H1 (cell line): ENCODE measurements at regions not wholly inside any gene's neighbourhood (a gene's known extent, or its start where the extent isn't known, plus 50 kb on each side); places are given as distances from the start of the nearest gene placed in this dataset.

Experiments
- CTCF ChIA-PET: fragments of 300-600 bp; sonication (Branson Sonifier 250); formaldehyde crosslinking; loops from one replicate; lab custom pipeline; 2021; ENCODE audit not compliant: partially characterized antibody; lab: Charles Lee
- POLR2A ChIA-PET: fragments of 300-600 bp; sonication (Branson Sonifier 250); formaldehyde crosslinking; loops from one replicate; lab custom pipeline; 2021; ENCODE audit warnings: inconsistent platforms; ENCODE audit not compliant: partially characterized antibody; lab: Charles Lee
- DNase-seq, 2 experiments: peaks; one replicate each; pipeline versions ENCODE4 v3.0.0 to v3.0.0-alpha.2; 2010 to 2022; ENCODE audit warnings: low spot score in 2 of 2, low read depth in 1 of 2, mixed read lengths in 1 of 2
- FAIRE-seq: peaks from 2 replicates; lab custom pipeline; 2011; peaks lifted over from hg19 to GRCh38; lab: Jason Lieb, UNC
- H2AFZ ChIP-seq: 2 replicates; pipeline ENCODE4 v1.8.1; 2012; ENCODE audit warnings: low read length, inconsistent platforms
- H2AK5ac ChIP-seq: 2 replicates; pipeline ENCODE4 v1.6.1; 2013; ENCODE audit warnings: low read depth, low read length
- H2BK120ac ChIP-seq: replicated peaks from 2 replicates; pipeline ENCODE3; 2013; ENCODE audit warnings: low read depth, low read length, inconsistent platforms
- H2BK12ac ChIP-seq: 2 replicates; pipeline ENCODE4 v1.6.1; 2013; ENCODE audit warnings: low read depth, low read length
- H2BK15ac ChIP-seq: 2 replicates; pipeline ENCODE4 v1.6.1; 2013; ENCODE audit warnings: low read length
- H2BK20ac ChIP-seq: 2 replicates; pipeline ENCODE4 v1.6.1; 2013; ENCODE audit warnings: low read length
- H2BK5ac ChIP-seq: 2 replicates; pipeline ENCODE4 v1.6.1; 2013; ENCODE audit warnings: low read depth, low read length
- H3K14ac ChIP-seq: 2 replicates; pipeline ENCODE4 v1.6.1; 2013; ENCODE audit warnings: inconsistent platforms; ENCODE audit not compliant: insufficient read length
- H3K18ac ChIP-seq: 2 replicates; pipeline ENCODE4 v1.6.1; 2013; ENCODE audit warnings: low read length; ENCODE audit errors: extremely low read depth
- H3K23ac ChIP-seq: 2 replicates; pipeline ENCODE4 v1.6.1; 2013; ENCODE audit warnings: inconsistent platforms; ENCODE audit not compliant: insufficient read length
- H3K23me2 ChIP-seq: 2 replicates; pipeline ENCODE4 v1.6.1; 2013; ENCODE audit warnings: low read depth, low read length
- H3K27ac ChIP-seq: 2 replicates; pipeline ENCODE4 v1.6.1; 2011; ENCODE audit warnings: low read depth, low read length, inconsistent platforms
- H3K27me3 ChIP-seq, 4 experiments: replicated peaks in 1 of 4; 1 replicate in 1 of 4; 2 replicates in 3 of 4; pipeline versions ENCODE4 v1.6.1 to v1.8.1; 2011 to 2013; ENCODE audit warnings: low read length in 3 of 4, mild to moderate bottlenecking in 3 of 4, inconsistent platforms in 2 of 4, mixed read lengths in 2 of 4, moderate library complexity in 1 of 4; ENCODE audit not compliant: control insufficient read depth in 3 of 4, insufficient read depth in 3 of 4; ENCODE audit errors: extremely low read depth in 1 of 4
- H3K36me3 ChIP-seq, 4 experiments: 2 replicates each; pipeline versions ENCODE4 v1.6.1 to v1.8.1; 2011 to 2013; ENCODE audit warnings: mild to moderate bottlenecking in 4 of 4, low read length in 3 of 4, moderate library complexity in 2 of 4, control low read depth in 1 of 4, inconsistent platforms in 1 of 4; ENCODE audit not compliant: insufficient read depth in 4 of 4, control insufficient read depth in 2 of 4
- H3K4ac ChIP-seq: replicated peaks from 2 replicates; pipeline ENCODE3; 2013; ENCODE audit warnings: low read length, low read depth, mixed read lengths, inconsistent platforms; ENCODE audit not compliant: insufficient read length
- H3K4me1 ChIP-seq, 4 experiments: replicated peaks in 1 of 4; 1 replicate in 1 of 4; 2 replicates in 3 of 4; pipeline versions ENCODE4 v1.6.1 to v1.8.1; 2011 to 2013; ENCODE audit warnings: low read length in 3 of 4, inconsistent platforms in 2 of 4, mixed read lengths in 1 of 4; ENCODE audit not compliant: insufficient read depth in 4 of 4, control insufficient read depth in 3 of 4
- H3K4me2 ChIP-seq, 2 experiments: 2 replicates each; pipeline versions ENCODE4 v1.6.1 to v1.8.1; 2011 to 2013; ENCODE audit warnings: low read depth in 2 of 2, low read length in 2 of 2, control low read depth in 1 of 2, inconsistent platforms in 1 of 2, mild to moderate bottlenecking in 1 of 2; ENCODE audit not compliant: insufficient read depth in 1 of 2
- H3K4me3 ChIP-seq, 4 experiments: fragments of 200-600, 300-600 bp in 1 of 4; sonication (generic), shearing (Covaris generic), sonication (Bioruptor Twin) in 1 of 4; 2 replicates each; pipeline versions ENCODE4 v1.5.1 to v1.8.1; 2011 to 2016; ENCODE audit warnings: low read length in 4 of 4, low read depth in 3 of 4, control low read depth in 2 of 4, inconsistent platforms in 2 of 4, mild to moderate bottlenecking in 2 of 4, mixed read lengths in 1 of 4, moderate library complexity in 1 of 4; ENCODE audit not compliant: insufficient read depth in 2 of 4; ENCODE audit errors: extremely low read depth in 1 of 4
- H3K56ac ChIP-seq: replicated peaks from 2 replicates; pipeline ENCODE3; 2013; ENCODE audit warnings: low read depth, mild to moderate bottlenecking, mixed read lengths, low read length, inconsistent platforms; ENCODE audit not compliant: insufficient read length
- H3K79me1 ChIP-seq: 2 replicates; pipeline ENCODE4 v1.6.1; 2013; ENCODE audit warnings: low read depth, low read length, control low read depth
- H3K79me2 ChIP-seq, 2 experiments: 2 replicates each; pipeline versions ENCODE4 v1.6.1 to v1.8.1; 2012 to 2013; ENCODE audit warnings: low read length in 2 of 2, mild to moderate bottlenecking in 2 of 2, inconsistent platforms in 1 of 2; ENCODE audit not compliant: insufficient read depth in 2 of 2, control insufficient read depth in 1 of 2
- H3K9ac ChIP-seq, 4 experiments: replicated peaks in 1 of 4; 1 replicate in 1 of 4; 2 replicates in 3 of 4; pipeline versions ENCODE4 v1.6.1 to v1.8.1; 2011 to 2013; ENCODE audit warnings: low read depth in 3 of 4, low read length in 3 of 4, control low read depth in 2 of 4, mild to moderate bottlenecking in 2 of 4, moderate library complexity in 2 of 4, inconsistent platforms in 1 of 4; ENCODE audit errors: extremely low read depth in 1 of 4
- H3K9me3 ChIP-seq, 2 experiments: 2 replicates each; pipeline versions ENCODE4 v1.6.1 to v1.8.1; 2012 to 2013; ENCODE audit warnings: mild to moderate bottlenecking in 2 of 2, moderate library complexity in 2 of 2, control low read depth in 1 of 2, inconsistent platforms in 1 of 2, low read depth in 1 of 2, low read length in 1 of 2, mixed read lengths in 1 of 2; ENCODE audit not compliant: insufficient read depth in 2 of 2
- H4K20me1 ChIP-seq, 2 experiments: replicated peaks in 1 of 2; 2 replicates each; pipeline versions ENCODE3 to v1.8.1; 2011 to 2013; ENCODE audit warnings: inconsistent platforms in 2 of 2, low read length in 2 of 2, mild to moderate bottlenecking in 1 of 2; ENCODE audit not compliant: insufficient read depth in 2 of 2, control insufficient read depth in 1 of 2
- H4K5ac ChIP-seq: 2 replicates; pipeline ENCODE4 v1.6.1; 2013; ENCODE audit warnings: low read length, low read depth, mixed read lengths, inconsistent platforms; ENCODE audit not compliant: insufficient read length
- H4K8ac ChIP-seq: 2 replicates; pipeline ENCODE4 v1.8.0; 2013; ENCODE audit warnings: mild to moderate bottlenecking, moderate library complexity, low read length, inconsistent platforms; ENCODE audit not compliant: insufficient read depth; ENCODE audit errors: extremely low read depth
- H4K91ac ChIP-seq: replicated peaks from 2 replicates; pipeline ENCODE3; 2013; ENCODE audit warnings: low read length, mixed read lengths, inconsistent platforms; ENCODE audit not compliant: insufficient read length
- BACH1 ChIP-seq: IDR thresholded peaks from 2 replicates; pipeline ENCODE4 v1.6.1; 2012; ENCODE audit warnings: low read length, improper control_type of control experiment
- EZH2 ChIP-seq: fragments of 200-600 bp; sonication (generic); IDR thresholded peaks from 2 replicates; pipeline ENCODE4 v1.7.1; 2012; ENCODE audit warnings: low read depth, mild to moderate bottlenecking, moderate library complexity, low read length, inconsistent platforms; ENCODE audit not compliant: severe bottlenecking
- KDM4A ChIP-seq: IDR thresholded peaks from one replicate; pipeline ENCODE4 v1.7.1; 2012; ENCODE audit warnings: low read depth, mild to moderate bottlenecking, moderate library complexity, low read length, inconsistent platforms; ENCODE audit not compliant: severe bottlenecking
- KDM5A ChIP-seq: fragments of 200-600 bp; IDR thresholded peaks from 2 replicates; pipeline ENCODE4 v1.7.1; 2012; ENCODE audit warnings: mild to moderate bottlenecking, low read length, inconsistent platforms, mixed read lengths
- MAFK ChIP-seq: IDR thresholded peaks from 2 replicates; pipeline ENCODE4 v1.6.1; 2012; ENCODE audit warnings: low read depth, mild to moderate bottlenecking, improper control_type of control experiment, low read length
- POU5F1 ChIP-seq: IDR thresholded peaks from 2 replicates; pipeline ENCODE4 v1.6.1; 2011; ENCODE audit warnings: low read depth, mild to moderate bottlenecking, low read length, moderate library complexity
- RXRA ChIP-seq: IDR thresholded peaks from 2 replicates; pipeline ENCODE4 v1.6.1; 2011; ENCODE audit warnings: low read depth, mild to moderate bottlenecking, low read length, moderate library complexity; ENCODE audit not compliant: insufficient read depth
- SAP30 ChIP-seq: fragments of 300-600 bp; sonication (generic); IDR thresholded peaks from 2 replicates; pipeline ENCODE4 v1.7.1; 2012; ENCODE audit warnings: low read length, moderate library complexity, mild to moderate bottlenecking, inconsistent platforms; ENCODE audit not compliant: insufficient read depth, insufficient replicate concordance
- SP1 ChIP-seq: IDR thresholded peaks from 2 replicates; pipeline ENCODE4 v1.6.1; 2011; ENCODE audit warnings: low read depth, low read length
- SRF ChIP-seq: IDR thresholded peaks from 2 replicates; pipeline ENCODE4 v1.6.1; 2011; ENCODE audit warnings: mild to moderate bottlenecking, low read depth, low read length, moderate library complexity
- TAF7 ChIP-seq: optimal IDR thresholded peaks from 2 replicates; pipeline ENCODE3; 2011; ENCODE audit warnings: low read depth, mild to moderate bottlenecking, inconsistent platforms, low read length, moderate library complexity, borderline replicate concordance
- TCF12 ChIP-seq: IDR thresholded peaks from 2 replicates; pipeline ENCODE4 v1.6.1; 2011; ENCODE audit warnings: low read depth, mild to moderate bottlenecking, low read length
- WGBS, 2 experiments: shearing (Covaris generic) in 1 of 2; methylation state at CpG; one replicate each; pipeline versions ENCODE4 v1.1.6 to v1.1.7; 2013 to 2015; ENCODE audit warnings: low lambda C conversion rate in 2 of 2, mixed read lengths in 2 of 2, inconsistent platforms in 1 of 2, low coverage in 1 of 2, missing lambda C conversion rate in 1 of 2; ENCODE audit not compliant: insufficient replicate concordance in 2 of 2, insufficient coverage in 1 of 2, insufficient read length in 1 of 2; ENCODE audit errors: extremely low coverage in 1 of 2, missing lambda C conversion rate in 1 of 2; 5-methylcytosine and 5-hydroxymethylcytosine counted together
- TF ChIP-seq, protein P1 (sequence below): IDR thresholded peaks from 2 replicates; pipeline ENCODE4 v1.6.1; 2011; ENCODE audit warnings: low read depth, mild to moderate bottlenecking, low read length; ENCODE audit not compliant: insufficient read depth
- TF ChIP-seq, protein P2 (sequence below): IDR thresholded peaks from 2 replicates; pipeline ENCODE4 v1.6.1; 2012; ENCODE audit warnings: inconsistent platforms

DNA sequence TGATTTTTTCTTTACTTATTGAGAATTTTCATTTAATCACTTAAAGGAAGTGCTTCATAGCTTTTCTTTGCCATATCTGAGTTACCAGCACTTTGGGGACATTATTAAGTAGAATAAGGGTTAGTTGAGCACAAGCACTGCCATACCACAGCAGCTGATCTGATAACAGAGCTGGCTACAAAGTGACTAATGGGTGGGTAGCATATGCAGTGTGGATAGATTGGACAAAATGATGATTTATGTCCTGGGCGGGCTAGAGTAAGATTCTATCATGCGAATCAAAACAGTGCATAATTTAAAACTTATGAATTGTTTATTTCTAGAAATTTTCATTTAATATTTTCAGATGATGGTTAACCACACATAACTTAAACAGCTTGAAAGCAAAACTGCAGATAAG, 102.2 kb upstream of the SNX7 start:
- Histone ChIP-seq H2AFZ (no peak overlapping the region), H2BK20ac (no peak overlapping the region), H3K9ac (no peak overlapping the region), H3K79me1 (no peaks in the 10 kb centered on the region), H2BK12ac (no peak overlapping the region), H4K8ac (no peak overlapping the region), H3K56ac (no peak overlapping the region), H2BK15ac (no peak overlapping the region), H2BK5ac (no peak overlapping the region), H3K9me3 (peaks cover 22 to 25% of the 10 kb centered on the region in 2 experiments), H2AK5ac (no peak overlapping the region), H3K27ac (no peak overlapping the region), H3K18ac (no peak overlapping the region), H4K5ac (no peak overlapping the region), H4K91ac (no peak overlapping the region), H3K23me2 (no peaks in the 10 kb centered on the region), H2BK120ac (no peak overlapping the region), H3K79me2 (no peaks in the 10 kb centered on the region), H3K4me2 (no peak overlapping the region), H3K27me3 (no peaks in the 10 kb centered on the region), H3K14ac (no peak overlapping the region), H3K36me3 (peaks cover 0 to 5% (median 0%) of the 10 kb centered on the region in 4 experiments; a peak in 1 of 8 replicates), H3K23ac (no peak overlapping the region), H3K4me3 (no peak overlapping the region), H3K4me1 (no peaks in the 10 kb centered on the region), H4K20me1 (no peaks in the 10 kb centered on the region), H3K4ac (no peak overlapping the region)
- ChIA-PET POLR2A (no interaction called here), CTCF (interaction anchor here (1.0 to 1.1 kb wide), 2 partner anchors 8 to 114 kb away, joined by 3 read pairs; no protein-coding TSS in a partner anchor)
- no peak for FAIRE-seq
- 91% methylated on average over 2 of the region's 2 CpGs; no CpG with 5 or more reads in 1 of the 2 experiments for WGBS, 2 experiments
- DNase-seq = no peak
- no peak for TF ChIP-seq SP1
- TF ChIP-seq TCF12 = no peak
- no peak for TF ChIP-seq SRF
- TF ChIP-seq SAP30 = no peak
- no peak for TF ChIP-seq POU5F1
- no peak for TF ChIP-seq TAF7
- TF ChIP-seq KDM5A = no peak
- no peak for TF ChIP-seq RXRA
- no peak for TF ChIP-seq MAFK
- TF ChIP-seq, protein P1, sequence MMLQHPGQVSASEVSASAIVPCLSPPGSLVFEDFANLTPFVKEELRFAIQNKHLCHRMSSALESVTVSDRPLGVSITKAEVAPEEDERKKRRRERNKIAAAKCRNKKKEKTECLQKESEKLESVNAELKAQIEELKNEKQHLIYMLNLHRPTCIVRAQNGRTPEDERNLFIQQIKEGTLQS = no peak
- TF ChIP-seq EZH2 = no peak
- no peak for TF ChIP-seq BACH1
- TF ChIP-seq, protein P2, sequence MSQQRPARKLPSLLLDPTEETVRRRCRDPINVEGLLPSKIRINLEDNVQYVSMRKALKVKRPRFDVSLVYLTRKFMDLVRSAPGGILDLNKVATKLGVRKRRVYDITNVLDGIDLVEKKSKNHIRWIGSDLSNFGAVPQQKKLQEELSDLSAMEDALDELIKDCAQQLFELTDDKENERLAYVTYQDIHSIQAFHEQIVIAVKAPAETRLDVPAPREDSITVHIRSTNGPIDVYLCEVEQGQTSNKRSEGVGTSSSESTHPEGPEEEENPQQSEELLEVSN = no peak
- TF ChIP-seq KDM4A = no peak
